ENCODE measurements at regions not wholly inside any gene's neighbourhood (a gene's known extent, or its start where the extent isn't known, plus 50 kb on each side); places are given as distances from the start of the nearest gene placed in this dataset.

GRCh38 chr2:35104309-35104708 is 1251.3 kb upstream of the CRIM1 start:
- TF ChIP-seq CTCF (IDR thresholded peaks at IDR 0.05; ENCODE audit: low read depth, low read length, missing input control) (no peak), YY1 (IDR thresholded peaks at IDR 0.05) (no peak), GABPA (IDR thresholded peaks at IDR 0.05 in 1 of 2, conservative IDR thresholded peaks at IDR 0.05 in 1 of 2) (no peak), RAD21 (IDR thresholded peaks at IDR 0.05) (no peak), EGR1 (IDR thresholded peaks at IDR 0.05; ENCODE audit: low read depth in 2 of 2) (no peak)
